Left forelimb (tissue), 1 donor: ENCODE measurements at regions not wholly inside any gene's neighbourhood (a gene's known extent, or its start where the extent isn't known, plus 50 kb on each side); places are given as distances from the start of the nearest gene placed in this dataset.

Experiments
- DNase-seq: peaks from one replicate; pipeline ENCODE4 v3.0.0-alpha.2; 2018; ENCODE audit warnings: low spot score

GRCh38 chr18:51399491-51400122 is 202.1 kb upstream of the MEX3C start:
- DNase-seq, result no peak

GRCh38 chr18:51400721-51401120 is 203.2 kb upstream of the MEX3C start:
- DNase-seq, result no peak

- DNase-seq, result no peak
Observed at GRCh38 chr18:51401912-51402311, 204.4 kb upstream of the MEX3C start.

- no peak for DNase-seq
Observed at GRCh38 chr18:51404620-51405019, 207.1 kb upstream of the MEX3C start.

- DNase-seq, result no peak
Observed at GRCh38 chr18:51405683-51406477, 208.4 kb upstream of the MEX3C start.

GRCh38 chr18:51417643-51418483 is 220.4 kb upstream of the MEX3C start:
- no peak for DNase-seq

GRCh38 chr18:51425475-51425874 is 228.0 kb upstream of the MEX3C start:
- DNase-seq, result no peak

GRCh38 chr18:51425889-51426288 is 228.4 kb upstream of the MEX3C start:
- no peak for DNase-seq

- DNase-seq, result no peak
Observed at GRCh38 chr18:51426996-51427395, 229.5 kb upstream of the MEX3C start.

GRCh38 chr18:51429644-51430043 is 232.2 kb upstream of the MEX3C start:
- no peak for DNase-seq

- DNase-seq, result no peak
Observed at GRCh38 chr18:51430538-51430937, 233.1 kb upstream of the MEX3C start.

- no peak for DNase-seq
Observed at GRCh38 chr18:51433296-51433695, 235.8 kb upstream of the MEX3C start.

GRCh38 chr18:51433881-51434280 is 236.4 kb upstream of the MEX3C start:
- DNase-seq, result no peak

- DNase-seq, result no peak
Observed at GRCh38 chr18:51437280-51438271, 240.1 kb upstream of the MEX3C start.

GRCh38 chr18:51438797-51439350 is 241.4 kb upstream of the MEX3C start:
- DNase-seq, result no peak

GRCh38 chr18:51442012-51442411 is 244.5 kb upstream of the MEX3C start:
- DNase-seq, result no peak

GRCh38 chr18:51446571-51447210 is 249.2 kb upstream of the MEX3C start:
- no peak for DNase-seq

- no peak for DNase-seq
Observed at GRCh38 chr18:51447351-51448342, 250.2 kb upstream of the MEX3C start.

- no peak for DNase-seq
Observed at GRCh38 chr18:51448949-51449348, 251.5 kb upstream of the MEX3C start.
